ENCODE measurements at regions not wholly inside any gene's neighbourhood (a gene's known extent, or its start where the extent isn't known, plus 50 kb on each side); places are given as distances from the start of the nearest gene placed in this dataset.

GRCh38 chr1:188706742-188707141 is 1770.9 kb downstream of the BRINP3 start:
- TF ChIP-seq TAF1 (IDR thresholded peaks at IDR 0.05; ENCODE audit: low read depth): no peak
- no peak for TF ChIP-seq EGR1 (IDR thresholded peaks at IDR 0.05)
- no peak for TF ChIP-seq MAX (IDR thresholded peaks at IDR 0.05)
- TF ChIP-seq NFIC (IDR thresholded peaks at IDR 0.05): no peak
- no peak for TF ChIP-seq EP300 (IDR thresholded peaks at IDR 0.05; ENCODE audit: borderline replicate concordance)
- TF ChIP-seq, protein P1, sequence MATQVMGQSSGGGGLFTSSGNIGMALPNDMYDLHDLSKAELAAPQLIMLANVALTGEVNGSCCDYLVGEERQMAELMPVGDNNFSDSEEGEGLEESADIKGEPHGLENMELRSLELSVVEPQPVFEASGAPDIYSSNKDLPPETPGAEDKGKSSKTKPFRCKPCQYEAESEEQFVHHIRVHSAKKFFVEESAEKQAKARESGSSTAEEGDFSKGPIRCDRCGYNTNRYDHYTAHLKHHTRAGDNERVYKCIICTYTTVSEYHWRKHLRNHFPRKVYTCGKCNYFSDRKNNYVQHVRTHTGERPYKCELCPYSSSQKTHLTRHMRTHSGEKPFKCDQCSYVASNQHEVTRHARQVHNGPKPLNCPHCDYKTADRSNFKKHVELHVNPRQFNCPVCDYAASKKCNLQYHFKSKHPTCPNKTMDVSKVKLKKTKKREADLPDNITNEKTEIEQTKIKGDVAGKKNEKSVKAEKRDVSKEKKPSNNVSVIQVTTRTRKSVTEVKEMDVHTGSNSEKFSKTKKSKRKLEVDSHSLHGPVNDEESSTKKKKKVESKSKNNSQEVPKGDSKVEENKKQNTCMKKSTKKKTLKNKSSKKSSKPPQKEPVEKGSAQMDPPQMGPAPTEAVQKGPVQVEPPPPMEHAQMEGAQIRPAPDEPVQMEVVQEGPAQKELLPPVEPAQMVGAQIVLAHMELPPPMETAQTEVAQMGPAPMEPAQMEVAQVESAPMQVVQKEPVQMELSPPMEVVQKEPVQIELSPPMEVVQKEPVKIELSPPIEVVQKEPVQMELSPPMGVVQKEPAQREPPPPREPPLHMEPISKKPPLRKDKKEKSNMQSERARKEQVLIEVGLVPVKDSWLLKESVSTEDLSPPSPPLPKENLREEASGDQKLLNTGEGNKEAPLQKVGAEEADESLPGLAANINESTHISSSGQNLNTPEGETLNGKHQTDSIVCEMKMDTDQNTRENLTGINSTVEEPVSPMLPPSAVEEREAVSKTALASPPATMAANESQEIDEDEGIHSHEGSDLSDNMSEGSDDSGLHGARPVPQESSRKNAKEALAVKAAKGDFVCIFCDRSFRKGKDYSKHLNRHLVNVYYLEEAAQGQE (IDR thresholded peaks at IDR 0.05; ENCODE audit: low read depth): no peak
- no peak for TF ChIP-seq YY1 (IDR thresholded peaks at IDR 0.05; ENCODE audit: low read depth)
- TF ChIP-seq RAD21 (IDR thresholded peaks at IDR 0.05; ENCODE audit: low read depth): no peak
- TF ChIP-seq CEBPB (IDR thresholded peaks at IDR 0.05): no peak
- no peak for TF ChIP-seq ZBTB7A (IDR thresholded peaks at IDR 0.05; ENCODE audit: low read depth)
- TF ChIP-seq, protein P2, sequence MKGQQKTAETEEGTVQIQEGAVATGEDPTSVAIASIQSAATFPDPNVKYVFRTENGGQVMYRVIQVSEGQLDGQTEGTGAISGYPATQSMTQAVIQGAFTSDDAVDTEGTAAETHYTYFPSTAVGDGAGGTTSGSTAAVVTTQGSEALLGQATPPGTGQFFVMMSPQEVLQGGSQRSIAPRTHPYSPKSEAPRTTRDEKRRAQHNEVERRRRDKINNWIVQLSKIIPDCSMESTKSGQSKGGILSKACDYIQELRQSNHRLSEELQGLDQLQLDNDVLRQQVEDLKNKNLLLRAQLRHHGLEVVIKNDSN (IDR thresholded peaks at IDR 0.05): no peak
- no peak for TF ChIP-seq FOXM1 (IDR thresholded peaks at IDR 0.05; ENCODE audit: borderline replicate concordance, low read depth)
- no peak for TF ChIP-seq TCF12 (IDR thresholded peaks at IDR 0.05; ENCODE audit: low read depth)
- TF ChIP-seq CREB1 (IDR thresholded peaks at IDR 0.05; ENCODE audit: low read depth): no peak
